Neural cell (in vitro differentiated cells): ENCODE measurements at regions not wholly inside any gene's neighbourhood (a gene's known extent, or its start where the extent isn't known, plus 50 kb on each side); places are given as distances from the start of the nearest gene placed in this dataset.

Experiments
- CTCF ChIP-seq: fragments of 450-650 bp; IDR thresholded peaks from 2 replicates; pipeline ENCODE4 v1.5.1; 2014; ENCODE audit warnings: antibody characterized with exemption, mild to moderate bottlenecking, moderate library complexity; ENCODE audit not compliant: poor library complexity, severe bottlenecking
- EP300 ChIP-seq: fragments of 450-650 bp; conservative IDR thresholded peaks from 2 replicates; pipeline ENCODE4 v1.6.1; 2014; ENCODE audit warnings: antibody characterized with exemption, mild to moderate bottlenecking, moderate library complexity; ENCODE audit not compliant: poor library complexity, severe bottlenecking
- EZH2 ChIP-seq: fragments of 200-600, 300-800 bp; shearing (Covaris generic), sonication (generic); IDR thresholded peaks from 2 replicates; pipeline ENCODE4 v1.6.1; 2014; ENCODE audit warnings: antibody characterized with exemption, low read length, borderline replicate concordance, mild to moderate bottlenecking; ENCODE audit not compliant: insufficient read depth, poor library complexity, severe bottlenecking
- POLR2AphosphoS5 ChIP-seq: IDR thresholded peaks from 2 replicates; pipeline ENCODE4 v1.6.1; 2012
- RAD21 ChIP-seq: fragments of 450-650 bp; conservative IDR thresholded peaks from 2 replicates; pipeline ENCODE4 v1.6.1; 2014; ENCODE audit warnings: antibody characterized with exemption, mild to moderate bottlenecking, moderate library complexity
- SMC3 ChIP-seq: fragments of 450-650 bp; conservative IDR thresholded peaks from 2 replicates; pipeline ENCODE4 v1.6.1; 2014; ENCODE audit warnings: antibody characterized with exemption, mild to moderate bottlenecking, moderate library complexity; ENCODE audit not compliant: poor library complexity
- TAF1 ChIP-seq: IDR thresholded peaks from 2 replicates; pipeline ENCODE4 v1.6.1; 2012; ENCODE audit warnings: low read depth
- TF ChIP-seq, protein P1 (sequence below): IDR thresholded peaks from 2 replicates; pipeline ENCODE4 v1.6.1; 2012; ENCODE audit warnings: borderline replicate concordance

DNA sequence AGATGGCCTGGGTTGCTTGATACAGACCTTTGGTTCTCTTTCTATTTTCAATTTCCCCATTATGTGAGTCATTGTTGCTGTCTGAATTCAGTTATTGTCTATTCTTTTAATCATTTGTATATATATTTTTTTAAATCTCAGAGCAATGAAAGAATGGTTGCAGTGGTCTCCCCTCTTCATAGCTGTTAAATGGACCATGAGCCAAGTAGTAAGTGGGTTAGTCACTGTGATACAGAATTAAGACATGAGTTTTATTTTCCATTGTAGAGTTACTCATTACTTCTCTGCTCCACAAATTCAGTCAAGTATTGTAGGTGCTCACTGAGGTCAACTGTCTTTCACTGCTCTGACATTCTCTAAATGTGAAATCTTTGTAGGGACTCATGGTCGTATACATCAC, 174.6 kb upstream of the GRAMD2B start:
- TF ChIP-seq EZH2, result no peak
- no peak for TF ChIP-seq CTCF
- no peak for TF ChIP-seq POLR2AphosphoS5
- no peak for TF ChIP-seq TAF1
- TF ChIP-seq, protein P1, sequence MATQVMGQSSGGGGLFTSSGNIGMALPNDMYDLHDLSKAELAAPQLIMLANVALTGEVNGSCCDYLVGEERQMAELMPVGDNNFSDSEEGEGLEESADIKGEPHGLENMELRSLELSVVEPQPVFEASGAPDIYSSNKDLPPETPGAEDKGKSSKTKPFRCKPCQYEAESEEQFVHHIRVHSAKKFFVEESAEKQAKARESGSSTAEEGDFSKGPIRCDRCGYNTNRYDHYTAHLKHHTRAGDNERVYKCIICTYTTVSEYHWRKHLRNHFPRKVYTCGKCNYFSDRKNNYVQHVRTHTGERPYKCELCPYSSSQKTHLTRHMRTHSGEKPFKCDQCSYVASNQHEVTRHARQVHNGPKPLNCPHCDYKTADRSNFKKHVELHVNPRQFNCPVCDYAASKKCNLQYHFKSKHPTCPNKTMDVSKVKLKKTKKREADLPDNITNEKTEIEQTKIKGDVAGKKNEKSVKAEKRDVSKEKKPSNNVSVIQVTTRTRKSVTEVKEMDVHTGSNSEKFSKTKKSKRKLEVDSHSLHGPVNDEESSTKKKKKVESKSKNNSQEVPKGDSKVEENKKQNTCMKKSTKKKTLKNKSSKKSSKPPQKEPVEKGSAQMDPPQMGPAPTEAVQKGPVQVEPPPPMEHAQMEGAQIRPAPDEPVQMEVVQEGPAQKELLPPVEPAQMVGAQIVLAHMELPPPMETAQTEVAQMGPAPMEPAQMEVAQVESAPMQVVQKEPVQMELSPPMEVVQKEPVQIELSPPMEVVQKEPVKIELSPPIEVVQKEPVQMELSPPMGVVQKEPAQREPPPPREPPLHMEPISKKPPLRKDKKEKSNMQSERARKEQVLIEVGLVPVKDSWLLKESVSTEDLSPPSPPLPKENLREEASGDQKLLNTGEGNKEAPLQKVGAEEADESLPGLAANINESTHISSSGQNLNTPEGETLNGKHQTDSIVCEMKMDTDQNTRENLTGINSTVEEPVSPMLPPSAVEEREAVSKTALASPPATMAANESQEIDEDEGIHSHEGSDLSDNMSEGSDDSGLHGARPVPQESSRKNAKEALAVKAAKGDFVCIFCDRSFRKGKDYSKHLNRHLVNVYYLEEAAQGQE, result no peak
- no peak for TF ChIP-seq SMC3
- TF ChIP-seq RAD21, result no peak
- TF ChIP-seq EP300, result no peak
